HCEC 1CT (cell line): ENCODE measurements at regions not wholly inside any gene's neighbourhood (a gene's known extent, or its start where the extent isn't known, plus 50 kb on each side); places are given as distances from the start of the nearest gene placed in this dataset.
"Not testable (repeated sequence)": the region's sequence is repeated elsewhere in the genome, so short reads cannot be mapped to it uniquely, and the experiment has no call there.

ENCODE experiments used
- DNase-seq: peaks from one replicate; pipeline ENCODE4 v3.0.0-alpha.2; 2017

DNA sequence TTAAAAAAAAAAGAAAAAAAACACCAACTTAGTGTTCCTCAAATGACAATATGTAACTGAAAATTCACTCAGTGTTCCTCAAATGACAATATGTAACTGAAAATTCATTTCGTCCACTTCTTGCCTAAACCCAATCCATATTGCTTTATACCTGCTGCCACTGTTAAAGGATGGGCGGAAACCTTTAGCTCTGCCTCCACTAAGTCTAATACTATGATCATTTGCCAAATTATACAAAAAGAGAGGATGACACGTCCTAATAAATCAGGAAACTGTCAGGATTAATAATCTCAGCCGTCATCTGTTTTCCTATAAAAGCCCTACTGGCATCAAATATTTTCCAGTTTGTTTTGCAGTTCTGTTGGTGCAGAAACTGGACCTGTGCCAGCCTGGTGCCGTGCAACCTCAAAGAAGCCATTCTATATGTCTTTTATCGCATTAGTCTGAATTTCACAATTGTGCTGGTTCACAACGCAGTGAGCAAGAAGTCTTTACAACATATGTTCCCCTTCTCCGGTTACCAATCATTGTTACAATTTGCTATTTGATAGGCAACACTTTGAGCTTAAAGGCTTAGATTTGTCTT lies 160.4 kb upstream of the KCNH8 start:
- DNase-seq, result no peak

DNA sequence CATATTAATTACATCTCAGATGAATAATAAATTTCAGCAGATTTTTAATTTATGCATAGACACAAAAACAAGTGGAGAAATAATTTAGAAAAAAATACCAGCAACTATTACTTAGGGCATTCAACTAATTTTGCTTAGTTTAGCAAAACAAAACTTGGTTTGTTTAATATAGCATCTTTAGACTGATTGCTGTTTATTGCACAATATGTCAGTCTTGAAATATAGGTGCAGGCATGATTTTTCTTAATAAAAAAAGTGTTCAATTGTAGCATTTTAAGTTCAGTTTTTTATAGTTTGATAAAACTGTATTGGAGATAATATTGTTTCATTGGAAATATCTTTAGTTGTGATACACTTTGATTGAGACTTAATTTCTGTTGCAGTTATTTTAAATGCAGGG lies 161.2 kb upstream of the KCNH8 start:
- DNase-seq, result no peak

DNA sequence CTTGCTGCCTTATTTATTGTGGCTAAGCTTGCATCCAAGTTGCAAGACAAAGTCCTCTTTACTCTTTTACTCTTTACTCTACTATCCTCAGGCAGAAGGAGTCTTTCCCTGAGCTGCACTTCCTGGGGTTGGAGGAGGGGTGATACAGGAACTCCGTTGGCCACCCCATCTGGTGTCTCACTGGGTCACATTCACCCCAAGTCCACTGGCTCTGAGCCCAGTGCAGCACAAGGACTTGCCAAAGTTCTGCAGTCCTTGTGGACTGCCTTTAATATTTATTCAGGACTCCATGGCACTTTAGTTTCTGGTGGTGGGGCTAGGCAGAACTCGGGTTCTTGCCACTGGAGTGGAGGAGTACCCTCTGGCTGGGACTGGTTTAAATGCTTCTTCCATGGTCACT lies 165.4 kb upstream of the KCNH8 start:
- no peak for DNase-seq

DNA sequence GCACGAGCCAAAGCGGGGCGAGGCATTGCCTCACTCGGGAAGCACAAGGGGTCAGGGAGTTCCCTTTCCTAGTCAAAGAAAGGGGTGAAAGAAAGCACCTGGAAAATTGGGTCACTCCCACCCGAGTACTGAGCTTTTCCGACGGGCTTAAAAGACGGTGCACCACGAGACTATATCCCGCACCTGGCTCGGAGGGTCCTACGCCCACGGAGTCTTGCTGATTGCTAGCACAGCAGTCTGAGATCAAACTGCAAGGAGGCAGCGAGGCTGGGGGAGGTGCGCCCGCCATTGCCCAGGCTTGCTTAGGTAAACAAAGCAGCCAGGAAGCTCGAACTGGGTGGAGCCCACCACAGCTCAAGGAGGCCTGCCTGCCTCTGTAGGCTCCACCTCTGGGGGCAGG lies 172.2 kb upstream of the KCNH8 start:
- not testable (repeated sequence) for DNase-seq

DNA sequence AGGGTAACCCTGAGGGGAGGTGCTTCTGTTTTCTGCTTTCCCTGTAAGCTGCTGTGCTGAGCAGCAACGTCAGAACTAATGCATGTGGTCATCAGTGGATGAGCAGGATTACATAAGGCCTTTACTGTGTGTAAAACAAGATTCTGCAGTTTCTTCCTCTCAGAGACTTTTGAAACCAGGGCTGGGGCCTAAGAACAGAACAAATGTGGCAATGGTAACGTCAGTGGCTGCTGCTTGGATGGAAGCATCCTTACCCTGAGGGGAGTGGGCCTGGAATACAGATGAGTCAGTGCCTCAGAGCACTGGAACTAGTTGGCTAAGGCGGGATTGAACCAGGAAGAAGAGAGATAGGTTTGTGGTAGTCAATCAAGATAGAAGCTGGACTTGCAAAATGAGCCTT lies 180.2 kb upstream of the KCNH8 start:
- no peak for DNase-seq

DNA sequence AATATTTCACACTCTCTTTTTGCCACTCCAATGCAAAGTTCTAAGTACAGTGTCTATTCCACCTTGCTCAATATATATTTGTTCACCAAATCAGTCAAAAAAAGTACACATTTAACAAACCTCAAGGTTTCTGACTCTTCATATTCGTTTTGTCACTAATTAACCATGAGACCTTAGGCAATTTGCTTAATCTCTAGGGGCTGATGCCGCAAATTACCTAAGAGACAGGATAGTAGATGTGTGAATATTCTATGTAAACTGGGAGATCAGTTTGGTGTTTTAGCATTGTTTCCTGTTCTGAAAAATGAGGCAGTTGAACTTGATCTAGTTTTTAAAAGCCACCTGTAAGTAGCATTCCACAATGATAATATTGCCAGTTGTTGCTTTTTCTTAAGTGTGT lies 182.5 kb upstream of the KCNH8 start:
- no peak for DNase-seq

DNA sequence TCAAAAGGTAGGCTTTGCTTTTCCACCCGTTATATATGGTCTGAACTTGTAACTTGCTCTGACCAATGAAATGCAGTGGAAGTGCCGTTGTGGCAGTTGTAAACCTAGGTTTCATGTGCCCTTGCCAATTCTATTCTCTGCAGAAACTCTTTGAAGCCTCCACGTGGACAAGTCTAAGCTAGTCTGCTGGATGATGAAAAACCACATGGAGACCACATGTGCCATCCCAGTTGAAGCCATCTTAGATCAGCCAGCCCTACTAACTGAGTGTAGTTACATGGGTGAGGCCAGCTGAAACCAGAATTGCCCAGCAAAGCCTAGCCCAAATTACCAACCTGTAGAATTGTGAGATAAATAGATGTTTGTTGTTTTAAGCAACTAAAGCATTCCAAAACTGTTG lies 183.7 kb upstream of the KCNH8 start:
- DNase-seq, result no peak

DNA sequence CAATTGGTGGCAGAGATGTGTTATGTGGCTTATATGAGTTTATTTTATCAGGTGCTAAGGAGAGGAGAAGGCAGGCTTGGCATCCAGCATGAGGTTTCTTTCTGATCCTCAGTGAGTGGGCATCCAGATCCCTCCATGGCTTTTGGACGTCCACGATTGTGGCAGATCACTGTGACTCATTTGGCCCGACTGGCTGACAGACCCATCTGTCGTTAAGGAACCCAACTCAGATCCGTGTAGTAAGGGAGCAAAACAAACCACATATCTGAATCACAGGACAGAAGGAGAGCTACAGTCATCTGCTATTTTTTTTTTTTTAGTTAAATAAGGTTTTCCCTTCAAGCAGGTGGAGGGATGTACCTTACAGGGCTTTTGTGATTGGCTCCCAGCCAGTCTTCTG lies 197.0 kb upstream of the KCNH8 start:
- DNase-seq, result no peak

DNA sequence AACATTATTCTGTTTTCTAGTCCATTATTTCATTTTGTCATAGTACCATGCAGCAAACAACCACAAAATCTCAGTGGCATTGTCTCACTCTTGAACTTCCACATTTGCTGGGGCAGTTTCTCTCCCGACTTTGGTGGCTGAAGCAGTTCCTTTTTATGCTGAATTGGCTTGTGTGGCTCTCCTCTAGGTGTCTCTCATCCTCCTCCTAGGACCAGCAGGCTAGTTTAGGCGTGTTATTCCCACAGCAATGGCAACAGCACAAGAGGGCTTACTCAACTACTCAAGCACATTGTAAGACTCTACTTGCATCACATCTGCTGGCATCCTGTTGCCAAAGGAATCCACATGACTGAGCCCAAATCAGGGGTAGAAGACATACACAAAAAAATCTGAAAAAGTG lies 201.8 kb upstream of the KCNH8 start:
- DNase-seq, result no peak

DNA sequence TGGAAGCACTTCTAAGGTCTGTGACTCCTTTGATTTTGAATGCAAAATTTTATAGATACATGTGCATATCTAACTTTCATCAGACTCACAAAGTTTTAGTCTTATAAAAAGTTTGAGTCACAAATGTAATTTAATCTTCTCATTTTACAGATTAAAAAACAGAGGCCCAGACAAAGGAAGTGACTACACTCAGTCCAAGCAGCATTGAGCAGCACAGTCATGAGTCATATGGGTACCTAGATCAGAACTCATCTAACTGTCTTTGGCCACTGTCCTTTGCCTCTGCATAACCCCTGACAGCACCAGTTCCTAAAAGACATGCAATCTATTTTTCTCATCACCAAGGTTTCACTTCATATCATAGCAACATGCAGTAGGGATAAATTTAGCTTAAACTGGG lies 210.7 kb upstream of the KCNH8 start:
- no peak for DNase-seq

DNA sequence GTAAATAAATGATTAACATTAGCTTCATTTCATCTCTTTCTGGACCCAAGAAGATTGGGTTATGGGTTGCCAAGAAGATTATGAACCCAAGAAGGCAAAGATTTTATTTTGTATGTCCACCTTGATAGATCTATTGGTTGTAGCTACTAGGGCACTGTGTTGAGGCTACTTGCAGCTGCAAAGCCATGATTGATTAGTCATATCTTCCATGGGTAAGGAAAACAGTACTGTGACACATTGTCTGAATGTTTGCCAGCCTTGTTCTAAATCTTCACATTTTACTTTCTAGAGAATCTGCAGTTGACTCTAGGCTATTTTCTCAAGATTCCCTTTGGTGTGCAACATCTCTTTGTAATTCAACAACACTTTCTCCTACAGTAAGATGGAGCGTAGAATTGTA lies 229.2 kb upstream of the KCNH8 start:
- no peak for DNase-seq

DNA sequence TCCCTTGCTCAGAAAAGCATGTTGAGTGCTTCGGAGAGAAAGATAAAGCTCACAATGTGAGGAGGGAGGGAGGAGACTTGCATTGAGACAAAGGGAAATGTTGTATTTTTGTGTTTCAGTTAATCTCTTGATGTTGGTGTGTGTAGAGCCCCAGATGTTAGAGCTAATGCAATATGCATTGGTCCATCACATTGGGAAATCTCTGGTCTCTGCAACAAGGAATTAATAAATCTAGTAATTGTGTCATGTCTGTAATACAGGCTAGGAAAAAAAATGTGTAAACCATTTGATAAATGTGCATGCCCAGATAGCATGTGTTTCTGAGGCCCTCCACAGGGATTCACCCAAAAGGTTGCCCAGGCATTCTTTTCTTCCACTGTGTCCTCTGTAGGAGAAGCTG lies 230.4 kb upstream of the KCNH8 start:
- DNase-seq, result no peak

DNA sequence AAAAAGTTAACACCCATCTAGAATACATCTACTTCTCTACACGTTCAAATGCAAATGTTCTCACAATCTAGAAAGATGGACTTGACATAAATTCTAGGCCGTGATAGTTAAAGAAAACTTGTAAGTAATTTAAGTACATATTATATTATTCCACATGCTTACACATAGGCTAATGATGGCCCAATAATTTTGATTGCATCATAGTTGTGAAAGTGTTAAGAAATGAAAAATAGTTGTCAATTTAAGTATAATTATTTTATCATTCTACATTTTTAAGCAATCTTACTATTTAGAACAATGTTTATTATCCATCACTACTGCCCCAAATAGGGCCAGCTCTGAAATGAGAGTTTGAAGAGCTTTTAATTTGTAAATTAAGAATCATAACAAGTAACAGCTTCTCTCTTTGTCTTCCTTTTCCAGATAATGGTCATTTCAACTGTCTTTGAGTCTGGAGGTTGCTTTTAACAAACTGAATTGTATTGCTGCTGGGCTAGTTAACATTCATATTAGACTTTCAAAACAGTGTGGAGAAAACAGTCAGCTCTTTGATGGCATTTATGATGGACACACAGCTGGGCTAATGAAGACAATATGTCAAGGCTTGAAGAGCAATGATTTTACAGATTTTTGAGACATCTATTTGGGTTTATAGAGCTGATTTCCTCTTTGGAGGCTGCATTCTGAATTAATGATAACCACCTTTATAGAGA lies 246.1 kb upstream of the KCNH8 start:
- DNase-seq, result no peak

DNA sequence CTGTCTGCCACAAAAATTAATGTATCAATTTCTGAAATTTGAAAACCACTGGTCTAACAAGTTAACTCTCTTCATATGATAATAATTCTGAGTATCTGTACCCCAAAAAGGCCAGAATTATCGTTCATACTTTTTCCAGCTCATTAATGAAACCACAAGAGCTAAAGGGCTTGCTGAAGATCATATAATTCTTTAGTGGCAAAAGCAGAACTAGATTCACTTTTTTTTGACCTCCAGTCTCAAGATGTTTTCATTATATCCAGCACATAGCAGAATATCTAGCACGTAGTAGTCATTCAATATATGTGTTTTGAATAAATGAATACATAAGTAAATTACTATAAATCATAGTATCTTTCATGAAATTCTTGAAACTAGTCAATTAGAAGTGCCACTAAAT lies 246.7 kb upstream of the KCNH8 start:
- no peak for DNase-seq

DNA sequence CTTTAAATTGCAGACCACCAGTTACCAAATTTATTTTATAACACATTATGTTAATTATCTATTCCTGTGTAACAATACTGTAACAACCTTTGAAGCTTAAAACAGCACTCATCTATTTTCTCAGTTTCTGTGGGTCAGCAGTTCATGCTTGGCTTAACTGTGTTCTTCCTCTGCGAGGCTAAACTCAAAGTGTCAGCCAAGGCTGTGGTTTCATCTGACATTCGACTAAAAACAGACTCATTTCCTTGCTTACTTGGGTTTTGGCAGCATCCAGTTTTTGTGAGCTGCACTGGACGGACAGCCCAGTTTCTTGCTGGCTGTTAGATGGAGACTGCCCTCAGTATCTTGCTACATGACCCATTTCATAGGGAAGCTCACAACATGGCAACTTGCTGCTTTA lies 247.3 kb upstream of the KCNH8 start:
- no peak for DNase-seq

DNA sequence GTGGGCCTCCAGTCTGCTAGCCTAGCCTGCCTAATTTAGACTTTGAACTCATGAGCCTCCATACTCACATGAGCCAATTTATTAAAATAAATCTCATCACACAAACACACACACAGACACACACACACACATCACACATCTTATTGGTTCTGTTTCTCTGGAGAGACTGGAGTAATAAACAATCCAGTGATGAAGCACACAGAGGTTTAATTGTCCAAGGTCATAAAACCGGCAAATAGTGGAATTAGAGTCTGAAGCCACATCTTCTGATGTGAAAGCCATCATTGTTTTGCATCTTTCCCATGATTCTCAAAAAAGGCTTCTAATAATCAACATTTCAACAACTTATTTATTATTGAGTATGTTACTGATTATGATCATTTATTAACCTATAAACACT lies 249.4 kb upstream of the KCNH8 start:
- no peak for DNase-seq

DNA sequence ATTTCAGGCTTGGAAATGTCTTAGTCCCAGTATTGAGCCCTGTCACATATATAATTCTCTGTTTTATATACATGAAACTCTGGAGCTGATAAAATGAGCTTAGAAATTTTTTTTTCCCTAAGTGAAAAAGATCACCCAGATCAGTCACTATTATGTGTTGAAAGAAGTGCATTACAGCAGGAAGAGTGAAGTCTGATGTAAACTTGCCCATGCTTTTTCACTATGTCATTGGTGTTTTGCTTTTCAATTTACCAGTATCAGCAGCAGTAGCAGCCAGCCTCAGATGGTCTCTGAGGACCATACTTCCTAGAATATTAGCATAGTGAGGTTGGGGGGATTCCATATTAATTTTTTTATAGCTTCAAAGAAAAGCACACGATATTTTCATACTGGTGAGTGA lies 255.6 kb upstream of the KCNH8 start:
- DNase-seq, result no peak

DNA sequence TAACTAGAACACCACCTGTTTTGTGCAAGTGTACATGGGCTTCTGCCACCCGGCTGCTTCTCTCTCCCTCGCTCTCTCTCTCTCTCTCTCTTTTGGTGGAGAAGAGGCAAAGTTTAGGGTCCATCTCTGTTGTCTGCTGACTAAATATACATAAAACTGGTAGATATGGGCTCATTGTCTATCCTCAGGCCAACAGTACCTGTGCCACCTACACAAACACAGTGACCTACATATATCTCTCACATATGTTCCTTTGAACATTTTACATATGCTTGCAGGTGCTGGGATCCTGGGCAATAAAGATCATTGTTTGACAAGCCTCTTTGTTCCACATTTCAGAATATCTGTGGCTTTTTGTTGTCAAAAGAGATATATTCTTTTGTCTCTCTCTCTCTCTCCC lies 256.3 kb upstream of the KCNH8 start:
- DNase-seq, result no peak

DNA sequence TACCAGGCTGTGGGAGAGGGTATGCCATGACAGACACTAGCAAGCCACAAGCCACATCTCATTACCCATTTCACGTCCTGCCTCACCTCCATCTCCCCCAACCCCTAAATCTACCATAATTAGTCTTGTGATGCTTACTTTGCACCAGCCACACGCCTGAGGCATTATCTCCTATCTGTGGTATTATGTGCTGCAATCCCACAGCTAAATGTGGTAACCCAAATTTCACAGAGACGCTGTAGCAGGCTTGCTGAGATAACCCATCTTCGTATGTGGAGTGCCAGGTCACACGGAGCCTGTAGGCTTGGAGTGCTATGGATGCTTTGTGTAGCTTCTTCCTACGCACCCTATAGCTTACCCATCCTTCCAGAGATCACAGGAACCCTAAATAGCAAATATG lies 256.7 kb upstream of the KCNH8 start:
- no peak for DNase-seq

DNA sequence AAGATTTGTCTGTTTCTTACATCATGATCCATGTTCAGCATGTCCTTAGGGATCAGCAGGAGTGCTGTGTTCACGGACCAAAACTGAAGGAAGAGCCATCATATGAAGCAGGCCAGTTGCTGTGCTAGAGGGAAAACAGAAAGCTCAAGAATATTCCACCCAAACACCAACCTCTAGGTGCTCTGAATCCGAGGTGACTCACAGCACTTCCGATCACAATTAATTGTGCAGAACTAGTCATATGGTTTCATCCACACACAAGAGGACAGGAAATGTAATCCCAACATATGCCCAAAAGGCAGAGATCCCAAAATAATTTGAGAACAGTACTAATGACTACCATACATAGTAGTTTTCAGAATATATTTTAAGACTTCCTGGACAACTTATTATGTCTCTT lies 257.9 kb upstream of the KCNH8 start:
- no peak for DNase-seq

DNA sequence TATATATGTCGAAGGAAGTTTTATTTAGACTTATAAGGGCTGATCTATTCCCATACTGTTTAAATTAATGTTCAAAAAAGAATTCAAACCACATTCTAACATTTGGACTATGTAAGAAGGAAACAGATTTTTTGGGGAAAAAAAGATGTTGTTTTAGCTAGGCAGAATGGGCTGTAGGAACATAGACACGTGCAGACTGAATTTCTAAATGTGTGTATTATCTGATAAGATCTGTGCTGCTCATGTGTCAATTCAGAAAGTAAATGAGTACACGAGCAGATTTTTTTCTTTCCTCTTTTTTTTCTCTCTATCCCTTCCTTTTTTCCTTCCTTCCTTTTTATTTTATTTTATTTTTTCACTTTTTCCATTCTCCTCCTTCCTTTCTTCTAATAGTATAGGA lies 259.5 kb upstream of the KCNH8 start:
- no peak for DNase-seq

DNA sequence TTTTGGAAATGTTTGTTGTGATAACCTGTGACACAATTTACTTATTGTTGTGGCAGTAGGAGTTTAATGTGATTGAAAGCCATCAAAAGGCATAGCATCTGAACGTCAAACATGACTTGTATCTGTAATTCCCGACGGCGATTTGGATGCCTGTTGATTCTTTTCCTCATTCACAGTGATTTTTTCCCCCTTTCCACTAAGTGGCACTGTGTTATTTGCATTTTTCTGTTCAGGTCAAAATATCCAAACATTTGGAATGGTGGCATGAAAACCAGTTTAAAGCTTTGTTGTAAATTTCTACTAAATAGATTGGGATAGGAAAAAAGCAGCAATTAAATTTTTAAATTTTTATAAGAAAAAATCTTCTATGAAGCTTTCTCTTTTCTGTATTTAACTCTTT lies 259.9 kb upstream of the KCNH8 start:
- DNase-seq, result no peak

DNA sequence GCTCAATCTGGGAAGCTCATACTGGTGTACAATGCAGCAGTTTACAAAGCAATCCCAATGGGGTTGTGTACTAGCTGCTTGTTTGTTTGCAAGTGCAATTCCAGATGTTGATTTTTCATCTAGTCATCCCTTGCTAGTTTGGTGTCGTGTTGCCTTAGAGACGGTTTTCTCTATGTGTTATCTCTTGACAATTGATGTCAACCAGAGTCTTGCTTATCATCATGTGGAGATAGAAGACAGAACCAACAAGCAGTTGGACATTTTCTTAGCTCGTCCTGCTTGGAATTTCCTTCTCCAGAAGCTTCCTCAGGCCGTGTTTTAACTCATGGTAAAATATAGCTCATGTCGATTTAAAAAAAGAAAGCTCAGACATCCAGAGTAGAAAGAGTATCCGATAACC lies 262.0 kb upstream of the KCNH8 start:
- no peak for DNase-seq

DNA sequence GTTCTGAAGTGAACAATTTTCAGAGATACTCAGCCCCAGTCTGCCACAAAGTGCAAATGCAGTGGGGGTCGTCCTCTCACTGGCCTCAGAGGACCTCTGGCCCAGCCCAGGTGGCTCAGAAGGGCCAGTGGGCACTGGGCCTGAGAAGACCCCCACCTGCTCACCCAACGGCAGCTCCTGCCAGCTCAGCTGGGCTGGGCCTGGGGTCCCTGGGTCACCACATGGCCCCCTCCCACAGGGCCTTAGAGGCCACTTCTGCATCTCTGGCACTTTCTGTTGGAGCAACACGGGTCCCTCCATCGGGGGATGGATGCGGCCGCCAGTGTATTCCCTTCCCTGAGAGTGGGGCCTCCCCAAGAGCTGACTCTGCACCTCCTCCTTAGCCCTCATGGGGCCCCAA lies 262.7 kb upstream of the KCNH8 start:
- no peak for DNase-seq

DNA sequence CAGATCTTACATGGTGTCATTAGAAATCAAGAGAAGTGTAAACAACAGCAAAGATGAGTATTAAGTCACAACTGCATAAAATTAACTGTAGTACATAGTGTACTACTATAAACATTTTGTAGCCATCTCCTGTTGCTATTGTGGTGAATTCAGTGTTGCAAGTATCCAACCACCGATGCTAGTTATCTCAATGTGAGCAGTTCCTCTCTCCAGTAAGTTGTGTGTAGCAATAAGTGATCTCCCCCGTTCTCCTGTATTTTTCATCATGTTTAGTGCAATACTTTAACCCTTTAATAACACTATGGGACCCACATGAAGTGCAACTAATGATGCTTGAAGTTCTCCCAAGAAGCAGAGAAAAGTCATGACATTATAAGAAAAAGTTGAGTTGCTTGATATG lies 264.7 kb upstream of the KCNH8 start:
- no peak for DNase-seq
